GM19240 (cell line): ENCODE measurements at regions not wholly inside any gene's neighbourhood (a gene's known extent, or its start where the extent isn't known, plus 50 kb on each side); places are given as distances from the start of the nearest gene placed in this dataset.
"Not testable (repeated sequence)": the region's sequence is repeated elsewhere in the genome, so short reads cannot be mapped to it uniquely, and the experiment has no call there.

Source experiments
- DNase-seq: peaks from one replicate; pipeline ENCODE4 v3.0.0; 2011; ENCODE audit warnings: low spot score; ENCODE audit not compliant: insufficient read length

GRCh38 chr6:6940031-6941025, 167.4 kb upstream of the RREB1 start:
- no peak for DNase-seq

GRCh38 chr6:6941201-6941600, 166.6 kb upstream of the RREB1 start:
- DNase-seq, result no peak

- DNase-seq, result no peak
These were observed 165.7 kb upstream of the RREB1 start for GRCh38 chr6:6942091-6942490.

- no peak for DNase-seq
These were observed 164.9 kb upstream of the RREB1 start for GRCh38 chr6:6942831-6943230.

GRCh38 chr6:6943421-6943820, 164.3 kb upstream of the RREB1 start:
- no peak for DNase-seq

GRCh38 chr6:6946206-6947155, 161.3 kb upstream of the RREB1 start:
- no peak for DNase-seq

GRCh38 chr6:6950373-6951145, 157.2 kb upstream of the RREB1 start:
- no peak for DNase-seq

- DNase-seq, result no peak
These were observed 156.4 kb upstream of the RREB1 start for GRCh38 chr6:6951355-6951754.

GRCh38 chr6:6952484-6952883, 155.3 kb upstream of the RREB1 start:
- DNase-seq, result no peak

GRCh38 chr6:6952927-6953326, 154.8 kb upstream of the RREB1 start:
- DNase-seq, result not testable (repeated sequence)

GRCh38 chr6:6960571-6961251, 147.1 kb upstream of the RREB1 start:
- no peak for DNase-seq

GRCh38 chr6:6962086-6962485, 145.7 kb upstream of the RREB1 start:
- no peak for DNase-seq

GRCh38 chr6:6962699-6963098, 145.1 kb upstream of the RREB1 start:
- no peak for DNase-seq

- not testable (repeated sequence) for DNase-seq
These were observed 144.4 kb upstream of the RREB1 start for GRCh38 chr6:6963390-6963789.

GRCh38 chr6:6964675-6965074, 143.1 kb upstream of the RREB1 start:
- DNase-seq, result no peak

GRCh38 chr6:6966127-6966526, 141.6 kb upstream of the RREB1 start:
- no peak for DNase-seq

GRCh38 chr6:6966569-6966968, 141.2 kb upstream of the RREB1 start:
- DNase-seq, result no peak

- DNase-seq, result no peak
These were observed 139.4 kb upstream of the RREB1 start for GRCh38 chr6:6968357-6968730.

GRCh38 chr6:6968731-6969552, 138.8 kb upstream of the RREB1 start:
- DNase-seq, result no peak

GRCh38 chr6:6969761-6970223, 138.0 kb upstream of the RREB1 start:
- no peak for DNase-seq
